Fibroblast of pulmonary artery (primary cell): ENCODE measurements at regions not wholly inside any gene's neighbourhood (a gene's known extent, or its start where the extent isn't known, plus 50 kb on each side); places are given as distances from the start of the nearest gene placed in this dataset.
A peak's percentile ranks its signal among the peaks of the same experiment; 100 is the strongest.
"Not testable (repeated sequence)": the region's sequence is repeated elsewhere in the genome, so short reads cannot be mapped to it uniquely, and the experiment has no call there.

Experiments used
- DNase-seq: peaks from one replicate; pipeline ENCODE4 v3.0.0-alpha.2; 2010; ENCODE audit warnings: low read depth
- H3K4me3 ChIP-seq: replicated peaks from 2 replicates; pipeline ENCODE4 v1.5.1; 2011; ENCODE audit warnings: low read depth, mild to moderate bottlenecking, control low read depth, low read length, moderate library complexity
- TF ChIP-seq, protein P1 (sequence below): IDR thresholded peaks from 2 replicates; pipeline ENCODE4 v1.5.1; 2011; ENCODE audit warnings: mild to moderate bottlenecking, control low read depth, low read length, inconsistent platforms; ENCODE audit errors: missing control alignments

DNA sequence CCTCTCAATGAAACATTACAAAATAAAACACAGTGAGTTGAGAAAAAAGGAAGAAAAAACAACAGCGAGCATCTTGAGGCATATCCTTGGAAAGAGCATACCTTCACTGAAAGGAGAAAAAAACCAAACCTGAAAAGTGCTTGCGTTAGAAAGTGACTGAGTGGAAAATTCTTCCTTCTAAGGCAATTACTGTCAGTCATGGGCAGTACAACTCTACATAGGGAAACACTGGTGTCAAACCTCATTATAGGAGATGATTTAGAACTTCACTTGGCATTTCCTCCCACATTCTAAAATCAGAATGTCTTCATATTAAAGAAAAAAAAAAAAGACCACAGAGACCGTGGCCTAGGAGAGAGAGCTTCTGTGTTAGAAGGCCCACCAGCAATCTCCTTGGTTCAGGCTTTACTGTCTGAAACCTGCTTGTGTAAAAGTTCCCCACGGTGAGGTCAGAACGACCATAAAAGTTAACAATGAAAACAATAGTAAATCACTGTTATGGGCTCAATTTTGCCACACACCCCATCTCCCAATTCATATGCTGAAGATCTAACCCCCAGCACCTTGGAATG lies 91.1 kb upstream of the CRY1 start:
- H3K4me3 ChIP-seq, result no peak overlapping the region
- TF ChIP-seq, protein P1, sequence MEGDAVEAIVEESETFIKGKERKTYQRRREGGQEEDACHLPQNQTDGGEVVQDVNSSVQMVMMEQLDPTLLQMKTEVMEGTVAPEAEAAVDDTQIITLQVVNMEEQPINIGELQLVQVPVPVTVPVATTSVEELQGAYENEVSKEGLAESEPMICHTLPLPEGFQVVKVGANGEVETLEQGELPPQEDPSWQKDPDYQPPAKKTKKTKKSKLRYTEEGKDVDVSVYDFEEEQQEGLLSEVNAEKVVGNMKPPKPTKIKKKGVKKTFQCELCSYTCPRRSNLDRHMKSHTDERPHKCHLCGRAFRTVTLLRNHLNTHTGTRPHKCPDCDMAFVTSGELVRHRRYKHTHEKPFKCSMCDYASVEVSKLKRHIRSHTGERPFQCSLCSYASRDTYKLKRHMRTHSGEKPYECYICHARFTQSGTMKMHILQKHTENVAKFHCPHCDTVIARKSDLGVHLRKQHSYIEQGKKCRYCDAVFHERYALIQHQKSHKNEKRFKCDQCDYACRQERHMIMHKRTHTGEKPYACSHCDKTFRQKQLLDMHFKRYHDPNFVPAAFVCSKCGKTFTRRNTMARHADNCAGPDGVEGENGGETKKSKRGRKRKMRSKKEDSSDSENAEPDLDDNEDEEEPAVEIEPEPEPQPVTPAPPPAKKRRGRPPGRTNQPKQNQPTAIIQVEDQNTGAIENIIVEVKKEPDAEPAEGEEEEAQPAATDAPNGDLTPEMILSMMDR, result no peak
- no peak for DNase-seq

DNA sequence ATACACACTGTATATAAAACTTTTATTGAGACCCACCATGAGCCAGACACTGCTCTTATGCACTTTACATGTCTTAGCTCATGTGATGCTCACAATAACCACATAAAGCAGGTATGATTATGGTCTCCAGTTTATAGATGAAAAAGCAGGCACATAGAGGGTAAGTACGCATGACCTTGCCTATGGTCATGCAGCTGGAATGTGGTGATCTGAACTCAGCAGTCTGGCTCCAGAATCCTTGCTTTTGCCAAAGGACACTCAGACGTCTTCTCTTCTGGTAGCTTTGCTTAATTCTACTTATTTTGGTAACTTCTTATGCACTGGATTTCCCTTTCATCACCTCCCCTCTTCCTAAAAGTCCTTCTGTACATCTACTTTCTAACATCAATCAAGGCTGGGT lies 103.3 kb upstream of the CRY1 start:
- DNase-seq, result no peak
- H3K4me3 ChIP-seq, result no peak overlapping the region
- TF ChIP-seq, protein P1, result no peak

DNA sequence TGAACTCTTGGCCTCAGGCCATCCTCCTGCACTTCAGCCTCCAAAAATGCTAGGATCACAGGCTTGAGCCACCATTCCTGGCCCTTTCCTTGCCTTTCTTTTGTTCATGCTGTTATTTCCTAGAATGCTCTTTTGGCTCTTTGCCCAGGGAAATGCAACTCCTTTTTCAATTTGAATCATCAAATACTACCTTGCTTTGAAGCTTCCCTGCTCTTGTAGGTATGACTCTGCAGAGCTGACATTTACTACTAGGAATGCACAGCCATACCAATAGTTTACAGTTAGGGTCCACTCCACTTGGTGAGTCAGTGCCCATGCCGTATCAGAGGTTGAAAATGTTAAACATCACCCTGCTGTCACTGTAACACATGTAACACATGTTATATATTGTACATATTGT lies 107.0 kb upstream of the CRY1 start:
- TF ChIP-seq, protein P1, result no peak
- DNase-seq, result peak; percentile 40
- H3K4me3 ChIP-seq, result no peak overlapping the region

DNA sequence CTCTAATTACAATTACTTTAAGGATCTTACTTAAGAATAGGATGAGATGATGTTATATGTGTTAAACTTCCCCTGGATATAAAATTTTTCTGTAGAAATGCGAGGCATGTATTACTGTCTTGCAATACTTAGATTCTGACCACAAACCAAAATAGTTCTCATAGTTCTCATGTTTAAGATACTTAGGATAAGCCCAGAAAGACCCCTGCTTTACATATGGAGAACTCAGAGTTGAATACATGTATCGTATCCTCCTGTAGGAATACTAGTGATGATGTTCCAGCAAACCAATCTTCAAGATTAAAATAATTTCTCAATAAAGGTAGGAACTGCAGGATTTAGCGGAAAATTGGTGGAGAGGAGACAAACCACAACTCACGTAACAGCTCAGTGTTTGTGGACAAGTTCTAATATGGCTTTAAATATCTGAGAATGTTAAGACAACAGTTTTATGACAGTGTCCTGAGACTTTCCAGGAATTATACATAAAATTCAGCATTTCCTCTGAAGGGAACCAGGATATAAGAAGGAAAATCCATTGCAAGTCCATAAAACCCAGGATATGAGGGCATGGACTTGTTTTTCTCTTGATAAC lies 114.7 kb upstream of the CRY1 start:
- TF ChIP-seq, protein P1, result no peak
- no peak for DNase-seq
- H3K4me3 ChIP-seq, result no peak overlapping the region

DNA sequence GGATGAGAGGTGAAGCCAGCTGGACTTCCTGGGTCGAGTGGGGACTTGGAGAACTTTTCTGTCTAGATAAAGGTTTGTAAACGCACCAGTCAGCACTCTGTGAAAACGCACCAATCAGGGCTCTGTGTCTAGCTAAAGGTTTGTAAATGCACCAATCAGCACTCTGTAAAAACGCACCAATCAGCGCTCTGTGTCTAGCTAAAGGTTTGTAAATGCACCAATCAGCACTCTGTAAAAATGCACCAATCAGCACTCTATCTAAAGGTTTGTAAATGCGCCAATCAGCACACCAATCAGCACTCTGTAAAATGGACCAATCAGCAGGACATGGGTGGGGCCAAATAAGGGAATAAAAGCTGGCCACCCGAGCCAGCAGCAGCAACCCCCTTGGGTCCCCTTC lies 116.4 kb upstream of the CRY1 start:
- H3K4me3 ChIP-seq, DNase-seq: not testable (repeated sequence)

DNA sequence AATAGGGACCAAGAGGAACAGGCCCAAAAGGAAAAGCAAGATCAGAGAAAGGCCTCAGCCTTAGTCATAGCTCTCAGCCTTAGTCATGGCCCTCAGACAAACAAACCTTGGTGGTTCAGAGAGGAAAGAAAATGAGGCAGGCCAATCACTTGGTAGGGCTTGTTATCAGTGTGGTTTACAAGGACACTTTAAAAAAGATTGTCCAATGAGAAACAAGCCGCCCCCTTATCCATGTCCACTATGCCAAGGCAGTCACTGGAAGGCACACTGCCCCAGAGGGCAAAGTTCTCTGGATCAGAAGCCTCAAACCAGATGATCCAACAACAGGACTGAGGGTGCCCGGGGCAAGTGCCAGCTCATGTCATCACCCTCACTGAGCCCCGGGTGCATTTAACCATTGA lies 121.0 kb upstream of the CRY1 start:
- not testable (repeated sequence) for DNase-seq, H3K4me3 ChIP-seq

DNA sequence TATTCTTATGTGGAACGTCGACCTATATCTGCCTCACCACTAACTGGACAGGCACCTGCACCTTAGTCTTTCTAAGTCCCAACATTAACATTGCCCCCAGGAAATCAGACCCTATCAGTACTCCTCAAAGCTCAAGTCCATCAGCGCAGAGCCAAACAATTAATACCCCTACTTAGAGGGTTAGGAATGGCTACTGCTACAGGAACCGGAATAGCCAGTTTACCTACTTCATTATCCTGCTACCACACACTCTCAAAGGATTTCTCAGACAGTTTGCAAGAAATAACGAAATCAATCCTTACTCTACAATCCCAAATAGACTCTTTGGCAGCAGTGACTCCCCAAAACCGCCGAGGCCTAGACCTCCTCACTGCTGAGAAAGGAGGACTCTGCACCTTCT lies 123.1 kb upstream of the CRY1 start:
- not testable (repeated sequence) for DNase-seq, H3K4me3 ChIP-seq

DNA sequence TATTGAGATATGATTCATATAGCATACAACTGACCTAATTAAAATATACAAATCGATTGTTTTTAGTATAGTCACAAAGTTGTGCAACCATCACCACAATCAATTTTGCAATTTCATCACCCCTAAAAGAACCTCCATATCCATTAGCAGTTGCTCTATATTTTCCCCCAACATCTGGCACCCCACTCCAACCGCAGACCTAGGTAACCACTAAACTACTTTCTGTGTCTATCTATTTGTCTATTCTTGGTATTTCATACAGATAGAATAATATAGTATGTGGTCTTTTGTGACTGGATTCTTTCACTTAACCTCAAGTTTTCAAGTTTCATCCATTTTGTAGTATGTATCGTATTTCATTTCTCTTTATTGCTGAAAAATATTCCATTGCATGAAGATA lies 126.0 kb upstream of the CRY1 start:
- no peak for DNase-seq
- H3K4me3 ChIP-seq, result no peak overlapping the region
- TF ChIP-seq, protein P1, result no peak
